Dermis microvascular lymphatic vessel endothelial cell (primary cell): ENCODE measurements at regions not wholly inside any gene's neighbourhood (a gene's known extent, or its start where the extent isn't known, plus 50 kb on each side); places are given as distances from the start of the nearest gene placed in this dataset.
"Not testable (repeated sequence)": the region's sequence is repeated elsewhere in the genome, so short reads cannot be mapped to it uniquely, and the experiment has no call there.

Source experiments
- DNase-seq, 2 donors: peaks; one replicate each; pipeline versions ENCODE4 v3.0.0 to v3.0.0-alpha.2; 2010; ENCODE audit warnings: low read depth in 2 of 2

DNA sequence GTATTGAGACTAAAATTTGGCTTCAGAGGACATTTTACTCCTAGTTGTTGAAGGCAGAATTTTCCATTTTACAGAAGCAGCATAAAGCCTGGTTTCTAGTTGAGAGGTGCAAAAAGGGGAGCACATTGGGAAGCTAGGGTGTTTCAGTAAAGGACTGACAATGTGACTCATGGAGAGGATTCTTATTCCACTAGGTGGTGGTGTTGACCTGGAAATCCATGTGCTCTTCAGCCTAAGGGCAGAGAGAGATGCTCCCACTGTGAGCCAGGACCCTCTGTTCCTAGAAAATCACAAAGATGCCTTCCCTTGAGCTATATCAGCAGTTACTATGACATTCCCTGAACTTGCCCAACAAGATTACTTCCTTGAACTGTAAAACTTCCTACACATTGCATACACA lies 687.8 kb downstream of the IPMK start:
- no peak for DNase-seq

- DNase-seq, result no peak
Measured at GRCh38 chr10:57562211-57562610, 705.5 kb downstream of the IPMK start.

GRCh38 chr10:57551774-57552173 lies 715.9 kb downstream of the IPMK start:
- not testable (repeated sequence) for DNase-seq

DNA sequence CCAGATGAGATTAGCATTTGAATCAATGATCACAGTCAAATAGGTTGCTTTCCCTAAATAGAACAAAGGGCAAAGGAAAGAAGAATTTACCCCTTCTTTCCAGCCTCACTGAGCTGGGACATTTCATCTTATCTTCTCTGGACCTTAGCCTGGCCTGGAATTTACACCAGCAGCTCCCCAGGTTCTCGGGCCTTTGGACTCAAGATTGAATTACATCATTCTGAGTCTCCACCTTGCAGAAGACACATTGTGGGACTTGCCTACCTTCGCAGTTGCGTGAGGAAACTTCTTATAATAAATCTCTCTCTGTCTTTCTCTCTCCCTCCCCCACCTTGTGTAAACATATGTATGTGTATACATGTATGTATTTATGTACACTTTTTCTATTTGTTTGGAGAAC lies 732.4 kb downstream of the IPMK start:
- no peak for DNase-seq

- no peak for DNase-seq
Measured at GRCh38 chr10:57513637-57514036, 754.1 kb downstream of the IPMK start.

- DNase-seq, result no peak
Measured at GRCh38 chr10:57507788-57508187, 759.9 kb downstream of the IPMK start.

DNA sequence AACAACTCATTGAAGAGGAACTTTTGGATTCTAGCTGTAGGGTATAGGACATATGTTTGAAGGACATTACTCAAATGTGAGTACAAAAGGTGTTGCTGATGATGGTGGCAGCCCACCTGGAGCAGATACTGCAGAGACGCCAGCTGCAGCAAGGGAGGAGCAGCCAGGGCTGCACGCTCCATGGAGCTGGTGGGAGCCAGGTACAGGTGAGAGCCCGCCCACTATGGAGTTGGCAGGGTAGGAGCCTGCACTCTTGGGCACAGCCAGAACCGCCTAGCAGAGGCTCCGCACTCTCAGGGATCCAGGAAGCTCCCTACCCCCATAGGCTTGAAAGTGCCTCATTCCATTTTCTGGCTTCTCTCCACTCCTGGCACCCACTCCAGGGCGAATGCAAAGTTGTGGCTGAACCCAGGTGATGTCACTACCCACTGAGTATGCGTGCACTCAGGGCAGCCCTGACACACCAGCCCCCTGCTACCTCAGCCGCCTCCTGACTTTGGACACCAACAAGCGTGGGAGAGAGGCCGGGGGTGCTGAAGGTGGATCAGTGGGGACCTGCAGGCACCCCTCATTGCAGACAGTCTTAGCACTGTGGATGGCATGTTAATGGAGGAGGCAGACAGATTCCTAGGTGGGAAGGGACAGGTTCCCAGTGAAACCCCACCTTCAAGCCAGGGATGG lies 761.1 kb downstream of the IPMK start:
- no peak for DNase-seq

- DNase-seq, result no peak
Measured at GRCh38 chr10:57494486-57494885, 773.2 kb downstream of the IPMK start.

DNA sequence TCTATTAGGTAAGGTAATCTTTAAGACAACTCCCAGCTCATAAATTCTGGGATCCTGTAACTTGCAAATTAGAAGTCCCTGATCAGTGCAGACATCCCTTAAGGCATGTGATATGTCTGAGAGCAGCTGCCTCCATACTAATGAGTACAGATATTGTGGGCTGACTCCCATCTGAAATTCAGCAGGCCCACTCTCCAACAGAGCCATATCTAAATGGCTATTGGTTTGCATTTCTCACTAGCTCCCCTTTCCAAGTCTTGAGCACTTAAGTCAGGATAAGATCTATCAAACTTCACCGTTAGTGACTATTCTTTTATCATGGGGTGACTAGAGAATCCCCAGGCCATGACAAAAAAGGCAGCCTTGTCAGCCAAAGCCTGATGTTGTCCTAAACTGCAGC lies 785.4 kb downstream of the IPMK start:
- DNase-seq, result no peak

- DNase-seq, result no peak
Measured at GRCh38 chr10:57472823-57473619, 794.7 kb downstream of the IPMK start.

- no peak for DNase-seq
Measured at GRCh38 chr10:57468894-57469432, 798.7 kb downstream of the IPMK start.

GRCh38 chr10:57465155-57465554 lies 802.5 kb downstream of the IPMK start:
- DNase-seq, result no peak

DNA sequence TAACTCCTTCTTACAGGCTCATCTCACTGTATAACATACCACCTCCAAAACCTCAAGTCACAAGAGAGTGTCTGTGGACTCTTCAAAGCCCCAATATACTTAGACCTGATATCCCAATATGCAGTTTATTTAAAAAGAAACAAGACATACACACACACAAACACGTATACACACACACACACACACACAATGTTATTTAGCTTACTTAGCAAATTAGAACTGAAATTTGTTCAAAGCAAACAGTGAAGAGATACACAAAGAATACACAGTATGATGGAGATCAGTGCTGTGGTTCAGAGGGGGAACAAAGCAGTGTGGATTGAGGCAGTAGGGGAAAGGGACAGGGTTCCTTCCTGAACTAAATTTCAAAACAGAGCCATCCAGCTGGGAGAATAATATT lies 807.2 kb downstream of the IPMK start:
- DNase-seq, result no peak

- no peak for DNase-seq
Measured at GRCh38 chr10:57457972-57458512, 809.7 kb downstream of the IPMK start.

DNA sequence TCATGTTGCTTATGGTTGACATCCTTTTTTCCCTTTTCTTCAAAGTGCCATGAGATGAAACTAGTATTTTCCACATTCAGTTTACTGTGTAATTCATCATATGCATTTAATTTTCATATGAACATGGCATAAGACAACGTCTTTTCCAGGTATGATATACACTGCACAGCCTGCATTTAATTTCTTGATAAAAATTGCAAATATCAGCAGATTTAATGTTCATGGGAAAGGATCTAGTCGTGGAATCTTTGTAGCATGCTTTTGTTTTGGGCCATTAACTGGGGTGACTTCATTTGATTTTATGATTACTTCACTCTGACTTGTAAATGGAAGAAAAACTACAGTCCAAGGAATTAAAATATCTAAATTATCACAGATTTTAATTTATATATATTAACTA lies 837.3 kb downstream of the IPMK start:
- DNase-seq, result no peak

- DNase-seq, result no peak
Measured at GRCh38 chr10:57420881-57421280, 846.8 kb downstream of the IPMK start.

DNA sequence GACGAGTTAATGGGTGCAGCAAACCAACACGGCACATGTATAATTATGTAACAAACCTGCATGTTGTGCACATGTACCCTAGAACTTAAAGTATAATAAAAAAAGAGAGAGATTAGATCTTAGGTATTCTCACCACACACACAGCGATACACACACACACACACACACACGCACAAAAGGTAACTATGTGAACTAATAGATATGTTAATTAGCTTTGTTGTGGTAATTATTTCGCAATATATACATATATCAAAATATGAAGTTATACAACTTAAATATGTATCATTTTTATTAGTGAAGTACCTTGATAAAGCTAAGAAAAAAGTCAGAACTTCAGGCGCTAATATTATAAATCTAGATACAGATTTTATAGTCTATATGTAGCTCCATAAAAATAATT lies 849.2 kb downstream of the IPMK start:
- DNase-seq, result no peak

DNA sequence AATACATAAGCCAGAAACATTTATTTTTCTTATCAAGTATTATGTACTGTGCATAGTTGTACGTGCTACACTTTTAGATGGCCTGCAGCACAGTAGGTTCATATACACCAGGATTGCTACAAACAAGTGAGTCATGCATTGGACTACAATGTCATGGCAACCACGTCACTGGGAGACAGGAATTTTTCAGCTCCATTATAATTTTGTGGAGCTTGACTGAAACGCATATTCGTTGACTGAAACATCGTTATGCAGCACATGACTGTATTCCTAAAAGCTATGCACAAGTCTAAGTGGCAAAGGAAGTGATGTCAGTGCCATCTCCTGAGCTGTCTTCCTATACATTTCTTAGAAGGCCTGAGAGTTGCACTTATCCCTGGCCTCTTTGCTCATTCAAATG lies 871.8 kb downstream of the IPMK start:
- DNase-seq, result no peak

DNA sequence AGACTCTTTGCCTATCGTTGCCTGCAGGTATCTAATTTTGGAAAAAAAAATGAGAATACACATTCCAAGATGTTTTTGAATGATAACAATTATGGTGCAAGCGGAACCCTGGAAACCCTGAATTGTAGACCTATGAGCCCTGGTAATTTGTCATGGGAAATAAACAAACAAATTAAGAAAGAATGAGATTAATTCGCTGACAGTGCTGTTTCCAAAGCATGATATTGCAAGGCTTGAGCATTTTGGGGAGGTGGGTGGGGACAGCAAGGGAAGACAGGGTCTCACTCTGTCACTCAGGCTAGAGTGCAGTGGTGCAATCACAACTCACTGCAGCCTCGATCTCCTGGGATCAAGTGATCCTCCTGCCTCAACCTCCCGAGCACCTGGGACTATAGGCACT lies 900.3 kb downstream of the IPMK start:
- no peak for DNase-seq

DNA sequence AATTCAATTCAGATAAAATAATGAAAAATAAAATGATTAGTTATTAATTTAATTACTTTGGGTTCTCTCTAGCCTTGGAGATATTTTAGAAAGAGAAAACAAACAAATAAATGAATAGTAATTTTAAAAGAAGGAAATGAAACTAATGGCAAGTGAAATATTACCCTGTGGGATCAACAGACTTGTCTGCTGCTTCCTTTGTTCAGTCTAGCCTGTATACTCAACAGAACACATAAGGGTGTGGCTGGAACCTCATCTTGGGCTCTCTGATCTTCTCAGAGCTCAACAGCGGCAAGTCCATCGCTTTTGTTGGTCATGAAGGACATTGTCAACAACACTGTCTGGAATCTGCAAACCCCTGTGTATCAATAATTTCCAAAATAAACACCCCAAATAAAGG lies 904.9 kb downstream of the IPMK start:
- no peak for DNase-seq

DNA sequence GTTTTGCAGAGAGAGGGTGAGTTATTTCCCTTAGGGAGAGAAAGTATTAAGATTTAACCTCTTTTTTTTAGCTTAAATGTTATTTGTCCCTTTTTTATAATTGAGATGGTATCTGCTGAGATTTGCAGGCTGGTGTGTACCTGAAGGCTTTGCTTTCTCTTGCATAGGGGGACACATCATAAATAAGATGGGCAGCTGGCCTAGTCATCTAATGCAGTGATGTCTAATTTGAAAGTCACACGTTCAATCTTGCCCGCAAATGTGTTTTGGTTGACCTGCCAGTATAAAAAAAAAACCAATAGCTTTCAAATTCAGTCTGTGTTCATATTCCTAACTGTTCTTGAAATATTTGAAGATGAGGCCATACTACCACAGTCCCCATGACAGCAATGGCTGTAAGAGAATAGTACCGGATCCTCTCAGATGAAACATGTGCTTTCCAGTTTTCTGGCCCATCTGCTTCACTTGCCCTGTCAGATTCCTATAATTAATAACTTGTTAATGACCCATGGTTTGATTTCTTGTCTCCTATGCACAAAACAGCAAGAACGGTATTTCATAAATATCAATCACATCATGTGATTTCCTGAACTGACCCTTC lies 914.2 kb downstream of the IPMK start:
- DNase-seq, result no peak

DNA sequence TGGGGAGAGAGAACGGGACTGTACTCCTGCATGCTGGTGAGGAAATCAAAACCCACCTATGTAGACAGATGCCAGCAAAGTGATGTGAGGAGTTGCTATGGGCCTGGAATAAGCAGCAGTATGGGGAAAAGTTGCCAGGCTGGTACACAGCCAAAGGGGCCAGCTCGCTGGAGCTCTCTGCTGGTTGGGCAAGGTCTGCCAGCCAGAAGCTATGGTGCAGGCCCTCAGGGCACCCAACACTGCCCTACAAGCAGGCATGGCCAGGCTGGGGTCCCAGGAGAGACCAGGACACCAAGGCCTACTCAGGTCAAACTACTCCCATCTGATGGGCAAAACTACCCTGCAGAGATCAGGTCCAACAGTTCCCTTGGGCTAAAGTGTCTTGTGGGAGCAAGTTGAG lies 916.6 kb downstream of the IPMK start:
- DNase-seq, result no peak
